Right lobe of liver (tissue), 6 donors: ENCODE measurements at regions not wholly inside any gene's neighbourhood (a gene's known extent, or its start where the extent isn't known, plus 50 kb on each side); places are given as distances from the start of the nearest gene placed in this dataset.

ENCODE experiments used
- ATAC-seq, 4 donors: fragments of 200-7000 bp; cut with Tn5 transposase; one replicate each; pipeline ENCODE4 v1.9.1; 2020; ENCODE audit warnings: mild to moderate bottlenecking in 4 of 4, moderate library complexity in 4 of 4
- DNase-seq, 3 donors: peaks; one replicate each; pipeline ENCODE4 v3.0.0-alpha.2; 2020
- H3K27ac ChIP-seq, 3 donors: fragments of 200-600 bp; one replicate each; pipeline ENCODE4 v1.8.0; 2022
- H3K27me3 ChIP-seq, 2 donors: fragments of 200-600 bp; one replicate each; pipeline ENCODE4 v1.8.0; 2022
- H3K36me3 ChIP-seq, 4 donors: fragments of 200-600 bp; sonication (generic) in 1 of 4; one replicate each; pipeline versions ENCODE4 v1.5.1 to v1.8.0; 2017 to 2022; ENCODE audit warnings: control low read depth in 1 of 4
- H3K4me1 ChIP-seq, 4 donors: fragments of 200-600 bp; sonication (generic) in 1 of 4; one replicate each; pipeline versions ENCODE4 v1.5.1 to v1.8.0; 2017 to 2022; ENCODE audit warnings: control low read depth in 1 of 4
- H3K4me3 ChIP-seq, 3 donors: fragments of 200-600 bp; one replicate each; pipeline ENCODE4 v1.8.0; 2022
- H3K9me3 ChIP-seq, 4 donors: fragments of 200-600 bp; sonication (generic) in 1 of 4; one replicate each; pipeline versions ENCODE4 v1.5.1 to v1.8.0; 2017 to 2022; ENCODE audit warnings: control low read depth in 1 of 4
- POLR2A ChIP-seq: fragments of 450-650 bp; IDR thresholded peaks from one replicate; pipeline ENCODE4 v1.6.1; 2017; ENCODE audit warnings: antibody characterized with exemption, mild to moderate bottlenecking
- WGBS: methylation state at CpG from one replicate; pipeline ENCODE4 v1.1.6; 2018; ENCODE audit warnings: low coverage, low lambda C conversion rate; ENCODE audit not compliant: insufficient coverage; ENCODE audit errors: missing lambda C conversion rate; 5-methylcytosine and 5-hydroxymethylcytosine counted together
- intact Hi-C, 2 donors: fragments of 100-400 bp; cut with DNase I; formaldehyde crosslinking; loops; one replicate each; pipeline versions ENCODE4 v1.11.2 to v1.14.1; 2022
- TF ChIP-seq, protein P1 (sequence below), 4 donors: fragments of 200-600 bp in 3 of 4; fragments of 450-650 bp in 1 of 4; IDR thresholded peaks; one replicate each; pipeline versions ENCODE4 v1.5.1 to v1.8.0; 2016 to 2022; ENCODE audit warnings: antibody characterized with exemption in 4 of 4, mild to moderate bottlenecking in 2 of 4
- donor health status: DM: no; HTN: yes; CAD: no.
- donor health status: DM: no; HTN: no; CAD: no.
- donor health status: DM: no; HTN: no; CAD: no.
- donor health status: DM: no; HTN: yes; CAD: no.
- donor health status: DM: no; HTN: yes; CAD: no.

DNA sequence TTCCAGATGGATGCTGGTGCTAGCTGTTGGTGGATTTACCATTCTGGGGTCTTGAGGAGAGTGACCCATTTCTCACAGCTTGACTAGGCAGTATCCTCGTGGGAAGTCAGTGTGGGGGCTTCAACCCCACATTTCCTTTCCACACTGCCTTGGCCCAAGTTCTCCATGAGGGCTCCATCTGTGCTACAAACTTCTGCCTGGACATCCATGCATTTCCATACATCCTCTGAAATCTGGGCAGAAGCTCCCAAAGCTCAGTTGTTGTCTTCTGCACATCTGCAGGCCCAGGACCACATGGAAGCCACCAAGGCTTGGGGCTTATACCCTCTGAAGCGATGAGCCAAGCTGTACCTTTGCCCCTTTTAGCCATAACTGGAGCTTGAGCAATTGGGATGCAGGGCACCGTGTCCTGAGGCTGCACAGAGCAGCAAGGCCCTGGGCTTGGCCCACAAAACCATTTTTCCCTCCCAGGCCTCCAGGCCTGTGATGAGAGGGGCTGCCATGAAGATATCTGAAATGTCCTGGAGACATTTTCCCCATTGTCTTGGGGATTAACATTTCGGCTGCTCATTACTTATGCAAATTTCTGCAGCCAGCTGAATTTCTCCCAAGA lies 248.7 kb upstream of the ANKRD50 start:
- Histone ChIP-seq H3K27ac (no peak overlapping the region), H3K4me1 (no peaks in the 10 kb centered on the region), H3K4me3 (no peak overlapping the region), H3K9me3 (no peaks in the 10 kb centered on the region), H3K36me3 (no peaks in the 10 kb centered on the region), H3K27me3 (no peaks in the 10 kb centered on the region)
- DNase-seq (no peak), ATAC-seq (no peak)
- TF ChIP-seq, protein P1, sequence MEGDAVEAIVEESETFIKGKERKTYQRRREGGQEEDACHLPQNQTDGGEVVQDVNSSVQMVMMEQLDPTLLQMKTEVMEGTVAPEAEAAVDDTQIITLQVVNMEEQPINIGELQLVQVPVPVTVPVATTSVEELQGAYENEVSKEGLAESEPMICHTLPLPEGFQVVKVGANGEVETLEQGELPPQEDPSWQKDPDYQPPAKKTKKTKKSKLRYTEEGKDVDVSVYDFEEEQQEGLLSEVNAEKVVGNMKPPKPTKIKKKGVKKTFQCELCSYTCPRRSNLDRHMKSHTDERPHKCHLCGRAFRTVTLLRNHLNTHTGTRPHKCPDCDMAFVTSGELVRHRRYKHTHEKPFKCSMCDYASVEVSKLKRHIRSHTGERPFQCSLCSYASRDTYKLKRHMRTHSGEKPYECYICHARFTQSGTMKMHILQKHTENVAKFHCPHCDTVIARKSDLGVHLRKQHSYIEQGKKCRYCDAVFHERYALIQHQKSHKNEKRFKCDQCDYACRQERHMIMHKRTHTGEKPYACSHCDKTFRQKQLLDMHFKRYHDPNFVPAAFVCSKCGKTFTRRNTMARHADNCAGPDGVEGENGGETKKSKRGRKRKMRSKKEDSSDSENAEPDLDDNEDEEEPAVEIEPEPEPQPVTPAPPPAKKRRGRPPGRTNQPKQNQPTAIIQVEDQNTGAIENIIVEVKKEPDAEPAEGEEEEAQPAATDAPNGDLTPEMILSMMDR (IDR thresholded peaks at IDR 0.05): no peak
- no peak for TF ChIP-seq POLR2A
- WGBS: 91% methylated on average over 1 of the region's 4 CpGs
- intact Hi-C loops: no loop called here

GRCh38 chr4:124958847-124959246 lies 246.3 kb upstream of the ANKRD50 start:
- no peaks in the 10 kb centered on the region for H3K36me3 ChIP-seq
- WGBS: 93% methylated on average over 1 of the region's 1 CpG
- intact Hi-C loops: no loop called here
- H3K27me3 ChIP-seq: no peaks in the 10 kb centered on the region
- no peaks in the 10 kb centered on the region for H3K4me1 ChIP-seq
- H3K27ac ChIP-seq: no peak overlapping the region
- ATAC-seq (no peak), DNase-seq (no peak)
- TF ChIP-seq, protein P1 (IDR thresholded peaks at IDR 0.05): no peak
- TF ChIP-seq POLR2A: no peak
- no peaks in the 10 kb centered on the region for H3K9me3 ChIP-seq
- H3K4me3 ChIP-seq: no peak overlapping the region

DNA sequence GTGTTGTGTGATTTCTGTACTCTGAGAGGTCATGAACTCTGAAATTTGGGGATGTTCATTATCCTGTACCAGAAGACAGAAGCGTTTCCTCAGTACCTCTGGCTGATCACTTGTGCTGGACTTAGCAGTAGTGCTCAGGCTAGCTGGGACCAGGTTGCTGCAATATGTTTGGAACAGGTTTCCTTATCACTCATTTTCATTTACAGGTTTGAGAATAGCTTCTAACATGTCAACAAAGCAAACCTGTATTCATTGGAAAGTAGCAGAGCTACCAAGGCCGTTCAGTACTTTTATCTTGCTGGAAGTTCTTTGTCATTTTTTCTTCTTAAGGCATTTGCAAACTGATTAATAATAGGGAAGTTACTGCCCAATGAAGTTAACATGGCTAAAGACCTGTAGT lies 242.9 kb upstream of the ANKRD50 start:
- no peaks in the 10 kb centered on the region for H3K4me1 ChIP-seq
- H3K9me3 ChIP-seq: no peaks in the 10 kb centered on the region
- TF ChIP-seq, protein P1 (IDR thresholded peaks at IDR 0.05): no peak
- TF ChIP-seq POLR2A: no peak
- intact Hi-C loops: no loop called here
- no peaks in the 10 kb centered on the region for H3K27me3 ChIP-seq
- ATAC-seq (no peak), DNase-seq (no peak)
- H3K27ac ChIP-seq: no peak overlapping the region
- 55% methylated on average over 1 of the region's 2 CpGs for WGBS
- H3K36me3 ChIP-seq: no peaks in the 10 kb centered on the region
- no peak overlapping the region for H3K4me3 ChIP-seq

GRCh38 chr4:124954046-124954445 lies 241.5 kb upstream of the ANKRD50 start:
- no peaks in the 10 kb centered on the region for H3K4me1 ChIP-seq
- TF ChIP-seq, protein P1 (IDR thresholded peaks at IDR 0.05): no peak
- no peak for TF ChIP-seq POLR2A
- no peaks in the 10 kb centered on the region for H3K9me3 ChIP-seq
- no peak overlapping the region for H3K27ac ChIP-seq
- H3K27me3 ChIP-seq: no peaks in the 10 kb centered on the region
- DNase-seq (no peak), ATAC-seq (no peak)
- WGBS: 77% methylated on average over 1 of the region's 1 CpG
- no peaks in the 10 kb centered on the region for H3K36me3 ChIP-seq
- no peak overlapping the region for H3K4me3 ChIP-seq
- intact Hi-C loops: no loop called here

DNA sequence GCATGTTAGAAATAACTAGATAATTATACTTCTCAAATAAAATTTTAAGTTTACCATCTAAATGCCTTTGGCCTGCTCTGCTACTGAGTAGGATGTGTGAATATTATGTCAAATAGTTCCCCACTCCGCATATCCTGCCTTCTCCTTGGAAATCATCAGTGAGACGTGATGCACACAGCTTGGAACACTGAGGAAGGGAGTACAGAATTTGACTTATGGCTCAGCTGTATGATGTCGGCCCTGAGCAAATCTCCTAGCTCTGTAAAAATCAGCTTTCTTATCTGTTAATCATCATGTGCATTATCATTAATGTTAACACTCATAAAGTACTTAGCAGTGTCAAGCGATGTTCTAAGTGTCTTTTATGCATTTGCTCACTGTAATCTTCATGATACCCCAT lies 241.0 kb upstream of the ANKRD50 start:
- H3K9me3 ChIP-seq: no peaks in the 10 kb centered on the region
- ATAC-seq (no peak), DNase-seq (no peak)
- no peak overlapping the region for H3K27ac ChIP-seq
- TF ChIP-seq POLR2A: no peak
- TF ChIP-seq, protein P1 (IDR thresholded peaks at IDR 0.05): no peak
- H3K36me3 ChIP-seq: no peaks in the 10 kb centered on the region
- H3K27me3 ChIP-seq: no peaks in the 10 kb centered on the region
- intact Hi-C loops: no loop called here
- WGBS: 79% methylated on average over 4 of the region's 4 CpGs
- no peak overlapping the region for H3K4me3 ChIP-seq
- H3K4me1 ChIP-seq: no peaks in the 10 kb centered on the region
